ENCODE measurements at regions not wholly inside any gene's neighbourhood (a gene's known extent, or its start where the extent isn't known, plus 50 kb on each side); places are given as distances from the start of the nearest gene placed in this dataset.

GRCh38 chr6:95448208-95448607, 129.1 kb upstream of the MANEA start:
- no peak overlapping the region for H3K4ac ChIP-seq (ENCODE audit: low read depth in 1 of 2, low read length in 2 of 2)
- H3K4me3 ChIP-seq (ENCODE audit: insufficient read depth in 1 of 2, low read depth in 1 of 2, low read length in 2 of 2) = no peak overlapping the region
- no peaks in the 10 kb centered on the region for H3K4me1 ChIP-seq (ENCODE audit: control insufficient read depth, insufficient read depth, low read depth, low read length)
- no peak overlapping the region for H3K9ac ChIP-seq (ENCODE audit: low read length)
- no peaks in the 10 kb centered on the region for H3K36me3 ChIP-seq (ENCODE audit: control insufficient read depth in 1 of 2, insufficient read depth in 2 of 2, low read depth in 1 of 2, low read length in 2 of 2)
- H2AFZ ChIP-seq (ENCODE audit: low read depth, low read length) = no peak overlapping the region
- no peak overlapping the region for H2BK5ac ChIP-seq (ENCODE audit: low read depth, low read length, poor library complexity, severe bottlenecking)
- no peak overlapping the region for H3K23ac ChIP-seq (ENCODE audit: low read length in 2 of 2)
- no peak overlapping the region for H2BK12ac ChIP-seq (ENCODE audit: low read length in 2 of 2)
- H3K27me3 ChIP-seq (ENCODE audit: control insufficient read depth in 1 of 2, insufficient read depth in 1 of 2, low read length in 2 of 2) = no peaks in the 10 kb centered on the region
- H3K79me1 ChIP-seq (replicated peaks; ENCODE audit: low read length, poor library complexity, severe bottlenecking) = no peaks in the 10 kb centered on the region
- H3K14ac ChIP-seq (ENCODE audit: low read length in 2 of 2) = no peak overlapping the region
- WGBS = 84% methylated on average over 3 of the region's 4 CpGs
- no peaks in the 10 kb centered on the region for H3K9me3 ChIP-seq (ENCODE audit: control insufficient read depth, low read length)
- no peak for DNase-seq
- no peak overlapping the region for H3K18ac ChIP-seq (ENCODE audit: low read depth in 1 of 2, low read length in 2 of 2)
- no peak overlapping the region for H2AK5ac ChIP-seq (ENCODE audit: low read length, severe bottlenecking)
- H4K8ac ChIP-seq (ENCODE audit: low read length) = no peak overlapping the region
- no peak overlapping the region for H2BK15ac ChIP-seq (ENCODE audit: low read depth, poor library complexity, severe bottlenecking)
- no peak overlapping the region for H2BK120ac ChIP-seq (ENCODE audit: low read depth, low read length)
- no peak overlapping the region for H3K27ac ChIP-seq (ENCODE audit: low read length, poor library complexity, severe bottlenecking)
- no peak overlapping the region for H4K91ac ChIP-seq (ENCODE audit: low read length)
- H3K4me2 ChIP-seq (ENCODE audit: low read length, poor library complexity, severe bottlenecking) = no peak overlapping the region

DNA sequence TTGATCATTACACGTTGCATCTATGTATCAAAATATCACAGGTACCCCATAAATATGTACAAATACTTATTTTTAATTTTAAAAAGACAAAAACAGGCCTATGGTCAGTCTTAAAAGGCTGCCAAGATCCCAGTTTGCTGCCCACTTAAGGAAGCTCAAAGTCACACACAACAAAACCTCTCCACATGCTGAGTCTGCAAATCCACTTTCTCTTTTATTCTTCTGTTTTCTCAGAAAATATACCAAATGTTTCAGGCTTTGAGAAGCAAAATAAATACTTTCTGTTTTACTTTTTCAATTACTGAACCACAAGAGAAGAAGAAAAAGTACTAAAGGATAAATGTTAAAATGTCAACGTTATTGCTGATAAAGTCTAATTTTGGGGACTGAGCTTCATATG, 107.8 kb upstream of the MANEA start:
- Histone ChIP-seq H3K36me3 (ENCODE audit: control insufficient read depth in 1 of 2, insufficient read depth in 2 of 2, low read depth in 1 of 2, low read length in 2 of 2) (no peaks in the 10 kb centered on the region), H3K9me3 (ENCODE audit: control insufficient read depth, low read length) (no peaks in the 10 kb centered on the region), H2BK5ac (ENCODE audit: low read depth, low read length, poor library complexity, severe bottlenecking) (no peak overlapping the region), H3K18ac (ENCODE audit: low read depth in 1 of 2, low read length in 2 of 2) (no peak overlapping the region), H2AFZ (ENCODE audit: low read depth, low read length) (no peak overlapping the region), H3K4me1 (ENCODE audit: control insufficient read depth, insufficient read depth, low read depth, low read length) (no peaks in the 10 kb centered on the region), H2AK5ac (ENCODE audit: low read length, severe bottlenecking) (no peak overlapping the region), H2BK15ac (ENCODE audit: low read depth, poor library complexity, severe bottlenecking) (no peak overlapping the region), H3K4me3 (ENCODE audit: insufficient read depth in 1 of 2, low read depth in 1 of 2, low read length in 2 of 2) (no peak overlapping the region), H2BK12ac (ENCODE audit: low read length in 2 of 2) (no peak overlapping the region), H3K27me3 (ENCODE audit: control insufficient read depth in 1 of 2, insufficient read depth in 1 of 2, low read length in 2 of 2) (no peaks in the 10 kb centered on the region), H3K14ac (ENCODE audit: low read length in 2 of 2) (no peak overlapping the region), H3K79me1 (replicated peaks; ENCODE audit: low read length, poor library complexity, severe bottlenecking) (no peaks in the 10 kb centered on the region), H3K9ac (ENCODE audit: low read length) (no peak overlapping the region), H3K23ac (ENCODE audit: low read length in 2 of 2) (no peak overlapping the region), H3K4me2 (ENCODE audit: low read length, poor library complexity, severe bottlenecking) (no peak overlapping the region), H3K27ac (ENCODE audit: low read length, poor library complexity, severe bottlenecking) (no peak overlapping the region), H4K91ac (ENCODE audit: low read length) (no peak overlapping the region), H2BK120ac (ENCODE audit: low read depth, low read length) (no peak overlapping the region), H3K4ac (ENCODE audit: low read depth in 1 of 2, low read length in 2 of 2) (no peak overlapping the region), H4K8ac (ENCODE audit: low read length) (no peak overlapping the region)
- WGBS = 62% methylated on average over 2 of the region's 2 CpGs
- no peak for DNase-seq

- H3K4ac ChIP-seq (ENCODE audit: low read depth in 1 of 2, low read length in 2 of 2) = no peak overlapping the region
These were observed 98.4 kb upstream of the MANEA start for GRCh38 chr6:95478941-95479340.

GRCh38 chr6:95487817-95488216, 89.5 kb upstream of the MANEA start:
- Histone ChIP-seq H3K4me1 (ENCODE audit: control insufficient read depth, insufficient read depth, low read depth, low read length) (no peaks in the 10 kb centered on the region), H3K27ac (ENCODE audit: low read length, poor library complexity, severe bottlenecking) (no peak overlapping the region), H2BK5ac (ENCODE audit: low read depth, low read length, poor library complexity, severe bottlenecking) (no peak overlapping the region)

More at GRCh38 chr6:95478941-95479340, 98.4 kb upstream of the MANEA start:
- no peaks in the 10 kb centered on the region for H3K79me1 ChIP-seq (replicated peaks; ENCODE audit: low read length, poor library complexity, severe bottlenecking)
- H2AFZ ChIP-seq (ENCODE audit: low read depth, low read length) = no peak overlapping the region
- no peak overlapping the region for H2BK12ac ChIP-seq (ENCODE audit: low read length in 2 of 2)
- H3K9me3 ChIP-seq (ENCODE audit: control insufficient read depth, low read length) = no peaks in the 10 kb centered on the region
- no peak overlapping the region for H3K9ac ChIP-seq (ENCODE audit: low read length)
- H3K18ac ChIP-seq (ENCODE audit: low read depth in 1 of 2, low read length in 2 of 2) = no peak overlapping the region
- no peak overlapping the region for H4K91ac ChIP-seq (ENCODE audit: low read length)
- no peak overlapping the region for H3K4me2 ChIP-seq (ENCODE audit: low read length, poor library complexity, severe bottlenecking)
- H3K23ac ChIP-seq (ENCODE audit: low read length in 2 of 2) = no peak overlapping the region
- no peak overlapping the region for H2BK5ac ChIP-seq (ENCODE audit: low read depth, low read length, poor library complexity, severe bottlenecking)
- no peak for DNase-seq
- no peaks in the 10 kb centered on the region for H3K4me1 ChIP-seq (ENCODE audit: control insufficient read depth, insufficient read depth, low read depth, low read length)
- no peaks in the 10 kb centered on the region for H3K27me3 ChIP-seq (ENCODE audit: control insufficient read depth in 1 of 2, insufficient read depth in 1 of 2, low read length in 2 of 2)
- H2BK15ac ChIP-seq (ENCODE audit: low read depth, poor library complexity, severe bottlenecking) = no peak overlapping the region
- no peak overlapping the region for H2AK5ac ChIP-seq (ENCODE audit: low read length, severe bottlenecking)
- no peak overlapping the region for H3K14ac ChIP-seq (ENCODE audit: low read length in 2 of 2)
- H4K8ac ChIP-seq (ENCODE audit: low read length) = no peak overlapping the region
- H3K36me3 ChIP-seq (ENCODE audit: control insufficient read depth in 1 of 2, insufficient read depth in 2 of 2, low read depth in 1 of 2, low read length in 2 of 2) = no peaks in the 10 kb centered on the region
- no peak overlapping the region for H3K4me3 ChIP-seq (ENCODE audit: insufficient read depth in 1 of 2, low read depth in 1 of 2, low read length in 2 of 2)
- no peak overlapping the region for H3K27ac ChIP-seq (ENCODE audit: low read length, poor library complexity, severe bottlenecking)
- H2BK120ac ChIP-seq (ENCODE audit: low read depth, low read length) = no peak overlapping the region

More at GRCh38 chr6:95487817-95488216, 89.5 kb upstream of the MANEA start:
- no peak overlapping the region for H3K4me3 ChIP-seq (ENCODE audit: insufficient read depth in 1 of 2, low read depth in 1 of 2, low read length in 2 of 2)
- no peak overlapping the region for H3K18ac ChIP-seq (ENCODE audit: low read depth in 1 of 2, low read length in 2 of 2)
- no peak overlapping the region for H2BK15ac ChIP-seq (ENCODE audit: low read depth, poor library complexity, severe bottlenecking)
- no peak for DNase-seq
- H3K79me1 ChIP-seq (replicated peaks; ENCODE audit: low read length, poor library complexity, severe bottlenecking) = no peaks in the 10 kb centered on the region
- no peak overlapping the region for H3K23ac ChIP-seq (ENCODE audit: low read length in 2 of 2)
- no peak overlapping the region for H3K9ac ChIP-seq (ENCODE audit: low read length)
- H2BK12ac ChIP-seq (ENCODE audit: low read length in 2 of 2) = no peak overlapping the region
- H3K27me3 ChIP-seq (ENCODE audit: control insufficient read depth in 1 of 2, insufficient read depth in 1 of 2, low read length in 2 of 2) = no peaks in the 10 kb centered on the region
- no peaks in the 10 kb centered on the region for H3K36me3 ChIP-seq (ENCODE audit: control insufficient read depth in 1 of 2, insufficient read depth in 2 of 2, low read depth in 1 of 2, low read length in 2 of 2)
- H4K91ac ChIP-seq (ENCODE audit: low read length) = no peak overlapping the region
- no peak overlapping the region for H3K14ac ChIP-seq (ENCODE audit: low read length in 2 of 2)
- H3K4me2 ChIP-seq (ENCODE audit: low read length, poor library complexity, severe bottlenecking) = no peak overlapping the region
- no peaks in the 10 kb centered on the region for H3K9me3 ChIP-seq (ENCODE audit: control insufficient read depth, low read length)
- no peak overlapping the region for H2AFZ ChIP-seq (ENCODE audit: low read depth, low read length)
- no peak overlapping the region for H2BK120ac ChIP-seq (ENCODE audit: low read depth, low read length)
- no peak overlapping the region for H3K4ac ChIP-seq (ENCODE audit: low read depth in 1 of 2, low read length in 2 of 2)
- no peak overlapping the region for H2AK5ac ChIP-seq (ENCODE audit: low read length, severe bottlenecking)
- no peak overlapping the region for H4K8ac ChIP-seq (ENCODE audit: low read length)

All from mesenchymal stem cell (in vitro differentiated cells and primary cell).